D721Med (cell line): ENCODE measurements at regions not wholly inside any gene's neighbourhood (a gene's known extent, or its start where the extent isn't known, plus 50 kb on each side); places are given as distances from the start of the nearest gene placed in this dataset.

Source experiments
- DNase-seq: peaks from one replicate; pipeline ENCODE4 v3.0.0; 2011; ENCODE audit warnings: low spot score; ENCODE audit not compliant: insufficient read length
- FAIRE-seq: peaks from 2 replicates; lab custom pipeline; 2011; peaks lifted over from hg19 to GRCh38; lab: Jason Lieb, UNC
- CTCF ChIP-seq: IDR thresholded peaks from 2 replicates; pipeline ENCODE4 v1.5.1; 2012; ENCODE audit warnings: mild to moderate bottlenecking, control low read depth; ENCODE audit not compliant: insufficient read depth; ENCODE audit errors: missing control alignments

DNA sequence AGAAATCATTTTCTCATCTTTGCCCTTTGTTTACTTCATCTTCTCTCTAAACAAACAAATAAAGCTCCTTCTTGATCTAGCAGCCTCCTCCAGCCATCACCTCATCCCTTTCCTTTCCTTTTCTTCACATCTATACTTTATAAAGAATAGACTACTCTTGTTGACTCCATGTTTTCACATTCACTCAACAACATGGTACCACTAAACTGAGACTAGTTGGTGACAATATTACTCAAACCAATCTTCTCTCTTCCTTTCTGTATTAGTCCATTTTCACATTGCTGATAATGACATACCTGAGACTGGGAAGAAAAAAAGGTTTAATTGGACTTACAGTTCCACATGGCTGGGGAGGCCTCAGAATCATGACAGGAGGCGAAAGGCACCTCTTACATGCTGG, 324.7 kb downstream of the SOX2 start:
- FAIRE-seq (no peak), DNase-seq (no peak)
- TF ChIP-seq CTCF = no peak

GRCh38 chr3:182041668-182042291, 330.1 kb downstream of the SOX2 start:
- DNase-seq (no peak), FAIRE-seq (no peak)
- TF ChIP-seq CTCF = no peak

DNA sequence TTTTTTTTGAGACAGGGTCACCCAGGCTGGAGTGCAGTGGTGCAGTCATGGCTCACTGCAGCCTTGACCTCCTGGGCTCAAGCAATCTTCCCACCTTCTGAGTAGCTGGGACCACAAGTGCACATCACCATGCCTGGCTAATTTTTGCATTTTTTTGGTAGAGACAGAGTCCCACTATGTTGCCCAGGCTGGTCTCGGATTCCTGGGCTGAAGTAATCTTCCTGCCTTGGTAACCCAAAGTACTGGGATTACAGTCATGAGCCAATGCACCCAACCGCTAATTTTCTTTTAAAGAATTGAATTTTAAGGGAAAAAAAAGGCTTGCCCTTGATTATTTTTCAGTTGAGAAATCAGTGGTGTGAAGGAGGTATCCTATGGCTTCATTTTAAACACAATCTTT, 334.0 kb downstream of the SOX2 start:
- DNase-seq = no peak
- no peak for TF ChIP-seq CTCF
- FAIRE-seq = no peak

- DNase-seq = no peak
- TF ChIP-seq CTCF = no peak
- no peak for FAIRE-seq
Measured at GRCh38 chr3:182046166-182046764, 334.5 kb downstream of the SOX2 start.

DNA sequence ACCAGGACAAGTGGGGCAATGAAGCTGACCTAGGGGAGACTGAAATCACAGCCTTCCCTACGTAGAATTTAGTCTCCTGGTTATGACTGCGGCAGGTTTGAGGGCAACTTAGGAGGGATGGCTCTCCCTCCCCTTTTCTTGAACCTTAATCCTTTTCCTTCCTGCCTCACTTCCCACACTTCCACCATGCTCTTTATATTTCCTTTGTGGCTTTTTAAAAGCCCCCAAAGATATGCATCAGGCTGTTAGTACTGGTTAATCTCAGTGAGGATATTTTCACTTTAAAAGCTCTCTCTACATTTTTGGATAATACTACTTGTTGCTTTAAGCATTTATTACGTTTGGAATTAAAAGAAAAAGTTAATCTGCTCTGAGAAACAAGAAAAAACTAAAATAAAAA, 339.2 kb downstream of the SOX2 start:
- no peak for TF ChIP-seq CTCF
- FAIRE-seq (no peak), DNase-seq (no peak)

GRCh38 chr3:182052332-182052731, 340.6 kb downstream of the SOX2 start:
- no peak for TF ChIP-seq CTCF
- FAIRE-seq (no peak), DNase-seq (no peak)

DNA sequence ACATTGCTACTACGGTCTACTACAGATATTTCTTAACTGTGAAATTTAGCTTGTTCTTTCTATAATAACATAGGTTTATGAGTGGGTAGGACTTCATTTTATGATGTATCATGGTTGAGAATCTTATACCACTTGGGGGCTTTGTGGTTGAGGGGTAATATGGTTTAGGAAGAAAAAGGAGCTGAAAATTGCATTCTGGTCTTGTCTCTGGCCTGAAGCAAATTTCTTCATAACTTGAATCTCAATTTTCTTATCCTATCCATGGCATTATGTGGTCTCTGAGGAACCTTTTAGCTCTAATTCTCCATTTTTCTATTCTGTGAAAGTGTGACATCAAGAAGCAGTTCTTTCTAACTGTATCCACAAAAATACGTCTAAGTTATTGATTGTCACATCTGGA, 341.0 kb downstream of the SOX2 start:
- DNase-seq = no peak
- FAIRE-seq = no peak
- no peak for TF ChIP-seq CTCF
